ENCODE measurements at regions not wholly inside any gene's neighbourhood (a gene's known extent, or its start where the extent isn't known, plus 50 kb on each side); places are given as distances from the start of the nearest gene placed in this dataset.
"Not testable (repeated sequence)": the region's sequence is repeated elsewhere in the genome, so short reads cannot be mapped to it uniquely, and the experiment has no call there.

GRCh38 chr4:38314663-38315062, 349.3 kb upstream of the KLF3 start:
- peak; percentile 30 for DNase-seq

- no peak for DNase-seq
Measured at GRCh38 chr4:38315286-38315685, 348.7 kb upstream of the KLF3 start.

DNA sequence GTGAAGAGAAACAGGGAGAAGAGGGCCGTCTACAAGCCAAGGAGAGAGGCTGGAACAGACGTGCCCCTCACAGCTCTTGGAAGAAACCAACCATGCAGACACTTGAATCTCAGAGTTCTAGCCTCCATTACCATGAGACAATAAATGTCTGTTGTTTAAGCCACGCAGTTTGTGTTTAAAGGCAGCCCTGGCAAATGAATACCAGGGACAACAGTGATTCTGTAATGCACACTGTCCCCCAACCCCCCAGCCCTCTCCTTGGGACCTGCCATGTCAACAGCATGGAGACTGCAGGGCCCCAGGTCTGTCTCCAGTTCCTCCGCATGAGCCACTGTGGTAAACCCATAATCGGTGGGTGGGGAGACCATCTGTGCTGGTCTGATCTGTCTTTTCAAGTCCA, 348.0 kb upstream of the KLF3 start:
- DNase-seq: no peak

DNA sequence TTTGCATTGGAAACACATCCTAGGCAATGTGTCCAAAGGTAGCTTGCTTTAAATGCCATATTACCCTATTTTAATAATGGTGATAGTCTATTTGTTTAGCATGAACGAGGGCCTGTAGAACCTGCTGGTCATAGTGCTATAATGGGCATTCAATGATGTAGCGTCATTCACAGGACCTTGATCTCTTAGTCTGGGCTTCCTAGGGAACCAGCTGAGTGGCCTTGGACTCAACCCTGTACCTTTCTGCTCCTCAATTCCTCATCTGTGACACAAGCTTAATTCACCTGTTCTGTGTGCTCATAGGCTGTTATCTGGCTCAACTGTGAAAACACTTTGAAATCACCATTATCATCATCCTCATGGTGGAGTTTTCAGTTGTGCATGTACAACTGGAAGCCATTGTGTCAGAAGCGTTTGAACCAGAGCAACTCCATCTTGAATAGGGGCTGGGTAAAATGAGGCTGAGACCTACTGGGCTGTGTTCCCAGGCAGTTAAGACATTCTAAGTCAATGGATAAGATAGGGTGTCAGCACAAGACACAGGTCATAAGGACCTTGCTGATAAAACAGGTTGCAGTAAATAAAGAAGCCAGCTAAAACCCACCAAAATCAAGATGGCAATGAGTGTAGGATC, 346.8 kb upstream of the KLF3 start:
- DNase-seq: no peak

- peak; percentile 71 for DNase-seq
Measured at GRCh38 chr4:38318737-38319455, 345.1 kb upstream of the KLF3 start.

DNA sequence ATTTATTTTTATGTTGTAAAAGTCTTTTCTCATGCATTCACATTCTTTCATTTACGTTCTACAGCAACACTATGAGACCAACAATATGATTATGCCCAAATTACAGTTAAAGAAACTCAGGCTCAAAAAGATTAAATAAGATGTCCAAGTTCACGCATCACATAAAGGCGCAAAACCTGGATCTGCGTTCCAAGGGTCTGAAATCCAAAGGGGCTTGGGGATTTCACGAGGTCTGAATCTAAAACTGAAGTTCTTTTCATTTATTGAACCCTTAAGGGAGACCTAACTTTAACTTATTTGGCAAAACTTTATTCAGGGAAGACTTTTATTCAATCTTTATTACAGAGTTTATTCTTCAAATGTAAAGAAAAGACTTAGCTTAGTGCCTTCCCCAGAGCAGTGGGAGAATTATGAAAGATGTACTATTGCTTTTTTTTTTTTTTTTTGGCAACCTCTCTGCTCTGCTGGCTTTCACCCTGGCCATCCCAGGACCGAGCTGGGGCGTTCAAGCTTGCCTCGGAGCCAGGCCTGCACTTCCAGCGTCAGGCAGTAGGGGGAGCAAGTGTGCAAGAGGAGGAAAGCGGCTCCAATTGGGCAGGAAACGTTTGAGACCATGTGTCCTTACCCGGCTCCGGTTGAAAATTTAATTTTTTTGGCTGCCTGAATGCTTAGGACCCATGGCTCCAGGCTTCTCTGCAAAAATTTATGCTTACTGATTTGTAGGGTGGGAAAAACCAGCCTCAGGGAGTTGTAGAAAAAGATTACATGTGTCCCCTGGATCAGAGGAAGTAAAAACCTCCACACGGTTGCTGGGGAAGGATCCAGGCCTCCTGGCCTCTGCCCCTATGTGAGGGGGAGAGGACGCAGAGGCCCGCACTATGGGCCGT, 344.3 kb upstream of the KLF3 start:
- DNase-seq: peak; percentile 37

DNA sequence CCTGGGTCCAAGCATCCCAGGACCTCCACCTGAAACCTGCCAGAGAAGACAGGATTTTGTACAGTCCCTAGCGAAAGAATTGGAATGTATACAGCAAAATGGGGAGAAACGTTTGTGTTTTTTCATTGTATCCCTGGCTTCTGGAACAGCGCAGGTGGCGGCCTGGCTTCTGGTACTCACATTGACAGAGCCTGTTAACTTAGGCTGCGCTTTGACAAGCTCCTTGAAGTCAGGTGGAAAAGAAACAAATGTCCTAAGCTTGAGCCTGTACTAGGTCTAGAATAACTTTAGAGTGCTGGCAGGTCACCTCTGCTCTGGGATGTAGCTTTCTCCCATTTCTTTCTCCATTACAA, 343.7 kb upstream of the KLF3 start:
- no peak for DNase-seq

- no peak for DNase-seq
Measured at GRCh38 chr4:38320833-38321232, 343.2 kb upstream of the KLF3 start.

DNA sequence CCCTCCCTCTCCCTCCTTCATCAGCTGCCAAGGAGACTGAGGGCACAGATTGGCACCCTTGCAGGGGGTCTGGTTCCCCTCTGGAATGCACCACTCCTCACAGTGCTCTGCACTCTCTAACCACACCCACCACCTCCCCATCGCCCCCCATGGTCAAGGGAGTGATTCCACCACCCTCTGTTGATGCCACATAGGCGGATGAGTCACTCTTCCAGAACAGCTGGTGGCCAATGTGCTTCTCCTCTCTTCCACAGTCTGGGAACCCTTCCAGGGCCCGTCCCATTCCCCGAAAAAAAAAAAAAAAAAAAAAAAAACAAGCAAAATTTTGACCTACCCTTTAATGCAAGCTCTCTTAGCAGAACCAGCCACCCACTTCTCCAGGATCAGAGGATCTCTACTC, 341.3 kb upstream of the KLF3 start:
- no peak for DNase-seq

DNA sequence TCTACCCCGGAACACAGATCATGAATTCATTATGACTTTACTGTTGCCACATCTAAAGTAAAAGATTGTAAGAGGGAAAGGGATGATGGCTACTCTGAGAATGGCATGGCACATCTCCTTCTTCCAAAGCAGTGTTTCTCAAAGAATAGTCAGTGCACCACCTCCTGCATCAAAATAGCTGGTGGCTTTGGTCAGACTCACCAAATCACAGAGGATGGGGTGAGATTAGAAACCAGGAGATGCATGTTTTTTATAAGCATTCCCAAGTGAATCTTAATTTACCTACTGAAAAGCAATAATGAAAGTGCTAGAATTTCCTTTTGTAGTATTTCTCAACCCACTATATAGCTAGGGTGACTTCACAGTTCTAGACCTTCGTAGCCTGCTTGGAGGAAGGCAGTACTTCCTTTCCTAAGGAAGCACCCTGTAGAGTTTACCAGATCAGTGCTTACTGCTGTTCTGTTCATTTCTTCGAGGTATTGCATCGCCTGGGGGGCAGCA, 340.8 kb upstream of the KLF3 start:
- DNase-seq: no peak

GRCh38 chr4:38324861-38325628, 339.0 kb upstream of the KLF3 start:
- no peak for DNase-seq

DNA sequence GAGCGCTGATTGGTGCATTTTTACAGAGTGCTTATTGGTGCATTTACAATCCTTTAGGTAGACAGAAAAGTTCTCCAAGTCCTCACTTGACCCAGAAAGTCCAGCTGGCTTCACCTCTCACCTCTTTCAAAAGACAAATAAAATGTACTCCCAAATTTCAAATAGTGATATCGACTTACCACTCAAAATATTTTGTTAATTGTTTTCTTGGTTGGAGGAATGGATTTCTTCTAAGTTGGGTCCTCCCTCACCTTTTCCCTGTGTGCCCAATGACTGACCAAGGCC, 338.4 kb upstream of the KLF3 start:
- DNase-seq: no peak

- no peak for DNase-seq
Measured at GRCh38 chr4:38326499-38326898, 337.5 kb upstream of the KLF3 start.

- no peak for DNase-seq
Measured at GRCh38 chr4:38327174-38327573, 336.8 kb upstream of the KLF3 start.

DNA sequence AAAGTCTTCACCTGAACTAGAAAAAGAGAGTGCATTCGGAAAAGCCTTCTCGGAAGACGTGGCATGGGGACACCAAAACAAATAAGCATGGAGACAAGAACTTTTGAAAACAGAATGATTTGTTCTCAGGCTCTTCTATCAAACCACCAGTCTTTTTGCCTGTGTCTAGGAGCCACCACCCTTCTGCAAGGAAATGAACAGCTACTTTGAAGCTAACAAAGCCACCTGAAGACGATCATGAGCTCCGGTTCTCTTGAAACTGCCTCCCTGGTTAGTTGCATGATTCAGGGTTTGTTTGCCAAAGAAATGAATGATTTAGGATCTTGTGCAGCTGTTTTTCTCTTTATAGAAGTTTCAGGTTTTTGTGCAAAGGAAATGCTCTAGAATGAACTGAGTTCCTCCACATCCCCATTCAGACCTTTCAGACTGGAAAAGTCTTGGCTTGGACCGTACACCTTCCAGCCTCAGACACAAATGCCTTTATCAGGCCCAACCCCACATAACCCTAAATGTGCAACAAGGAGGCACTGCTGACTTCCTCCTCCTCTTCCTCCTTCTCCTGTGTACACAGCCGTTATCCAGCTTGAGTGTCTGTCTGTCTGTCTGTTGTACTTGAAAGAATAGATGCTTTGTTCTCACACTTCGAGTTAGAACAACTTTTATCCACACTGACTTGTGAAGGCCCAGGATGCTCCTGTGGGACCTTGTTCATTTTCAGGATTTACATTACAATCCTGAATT, 334.8 kb upstream of the KLF3 start:
- DNase-seq: no peak

- no peak for DNase-seq
Measured at GRCh38 chr4:38330321-38330720, 333.7 kb upstream of the KLF3 start.

GRCh38 chr4:38330936-38331335, 333.1 kb upstream of the KLF3 start:
- DNase-seq: no peak

- DNase-seq: no peak
Measured at GRCh38 chr4:38332699-38333098, 331.3 kb upstream of the KLF3 start.

DNA sequence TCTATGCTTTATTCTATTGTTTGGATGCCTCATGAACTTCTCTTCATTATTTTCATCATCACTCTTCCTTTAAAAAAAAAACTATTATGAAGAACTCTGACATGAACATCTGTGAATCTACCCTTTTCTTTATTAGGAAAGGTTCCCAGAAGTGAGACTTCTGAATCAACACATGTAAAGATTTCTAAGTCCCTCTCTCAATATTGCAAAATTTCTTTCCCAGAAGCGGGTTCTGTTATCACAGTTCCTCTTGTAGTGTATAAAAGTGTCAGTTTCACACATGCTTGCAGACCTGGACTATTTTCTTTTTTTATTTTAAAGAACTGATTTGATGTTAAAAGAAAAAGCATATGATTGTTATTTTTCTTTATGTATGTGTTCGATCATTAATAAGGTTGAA, 330.8 kb upstream of the KLF3 start:
- no peak for DNase-seq

- no peak for DNase-seq
Measured at GRCh38 chr4:38334791-38335190, 329.2 kb upstream of the KLF3 start.

- DNase-seq: not testable (repeated sequence)
Measured at GRCh38 chr4:38338939-38339338, 325.1 kb upstream of the KLF3 start.

DNA sequence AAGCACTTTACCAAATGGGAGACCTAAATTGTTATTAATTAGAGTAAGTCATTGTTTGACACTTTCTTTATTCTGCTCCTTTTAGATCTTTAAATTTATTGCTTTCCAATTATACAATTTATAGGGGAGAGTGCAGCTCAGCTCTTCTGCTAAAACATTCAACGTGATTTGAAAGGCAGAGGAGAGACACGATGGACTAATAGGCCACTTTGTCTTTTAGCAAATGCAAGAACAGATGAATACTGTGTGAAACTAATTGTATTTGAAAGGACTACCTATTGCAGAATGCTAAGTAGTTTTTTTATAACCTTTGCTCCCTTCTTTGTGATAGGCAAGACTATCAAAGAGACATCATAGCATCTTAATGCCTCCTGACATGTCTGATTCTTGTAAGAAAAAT, 320.4 kb upstream of the KLF3 start:
- DNase-seq: peak; percentile 10

GRCh38 chr4:38344929-38345328, 319.1 kb upstream of the KLF3 start:
- DNase-seq: no peak

Measured in NCI-H1105 (cell line).